ENCODE measurements at regions not wholly inside any gene's neighbourhood (a gene's known extent, or its start where the extent isn't known, plus 50 kb on each side); places are given as distances from the start of the nearest gene placed in this dataset.

DNA sequence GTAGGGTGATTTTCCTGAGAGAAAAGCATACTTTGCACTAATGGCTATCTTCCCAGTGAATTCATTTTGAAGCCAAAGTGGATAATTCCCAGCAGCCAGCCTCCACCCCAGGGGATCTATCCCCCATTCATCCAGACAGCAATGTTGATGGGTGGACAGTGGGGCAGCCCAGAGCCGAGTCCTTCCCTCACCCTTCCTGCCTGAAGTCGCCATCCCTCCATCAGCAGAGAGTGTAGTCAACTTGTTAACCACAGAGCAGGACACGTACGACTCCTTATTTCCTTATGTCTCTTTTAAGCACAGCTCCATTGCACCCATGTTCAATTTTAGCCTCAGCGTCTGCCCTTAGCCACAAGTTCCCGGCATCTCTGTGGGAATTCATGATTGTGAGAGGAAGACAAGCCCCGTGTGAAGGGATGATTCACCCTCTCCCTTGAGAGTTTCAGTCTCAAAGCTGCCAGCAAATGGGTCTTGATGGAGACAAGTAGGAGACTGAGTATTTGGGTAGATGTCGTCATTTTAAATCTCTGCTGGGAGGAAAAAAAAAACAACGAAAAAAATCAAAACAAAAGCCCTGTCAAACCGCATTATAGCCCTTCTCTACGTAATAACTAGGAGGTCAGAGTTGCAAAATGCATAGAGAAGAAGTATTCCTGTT, 58.3 kb upstream of the MEDAG start:
- no peak for TF ChIP-seq CTCF (IDR thresholded peaks at IDR 0.05)
- TF ChIP-seq POLR2AphosphoS5 (IDR thresholded peaks at IDR 0.05), result peak in 1 of 2 donors; percentile 36
- no peak for TF ChIP-seq EP300 (IDR thresholded peaks at IDR 0.05)

Measured in upper lobe of left lung (tissue), 4 donors.